ENCODE measurements at regions not wholly inside any gene's neighbourhood (a gene's known extent, or its start where the extent isn't known, plus 50 kb on each side); places are given as distances from the start of the nearest gene placed in this dataset.

DNA sequence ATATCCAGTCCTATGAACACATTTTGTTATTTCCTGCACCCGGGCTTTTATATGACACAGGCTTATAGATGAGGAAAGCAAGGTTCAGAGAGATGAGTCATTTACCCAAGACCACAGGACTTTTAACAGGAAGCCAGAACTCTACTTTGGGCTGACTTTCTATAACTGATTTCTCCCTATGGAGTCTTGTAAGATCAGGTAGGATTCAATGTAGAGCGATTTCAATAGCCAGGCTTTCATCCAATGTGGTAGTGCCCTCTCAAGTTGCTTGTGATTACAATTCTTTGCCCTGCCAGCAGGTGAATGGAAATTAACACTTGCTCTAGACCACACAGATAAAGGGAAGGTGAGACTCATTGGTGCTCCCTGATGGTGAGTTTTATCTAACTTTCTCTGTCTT lies 378.3 kb downstream of the INSC start:
- Histone ChIP-seq H3K4me3 (ENCODE audit: low read depth, low read length) (no peak overlapping the region), H3K27ac (ENCODE audit: low read depth, low read length) (no peak overlapping the region), H3K27me3 (ENCODE audit: control insufficient read depth, insufficient read depth, low read length) (no peaks in the 10 kb centered on the region), H3K36me3 (ENCODE audit: control insufficient read depth, insufficient read depth, low read length) (no peaks in the 10 kb centered on the region), H3K4me1 (ENCODE audit: control insufficient read depth, insufficient read depth, low read length) (no peaks in the 10 kb centered on the region), H3K9me3 (ENCODE audit: control insufficient read depth, insufficient read depth, low read length) (no peaks in the 10 kb centered on the region)
- no peak for DNase-seq (ENCODE audit: low read depth in 4 of 6, low spot score in 6 of 6)
- WGBS (ENCODE audit: insufficient coverage), result no CpG with 5 or more reads among the region's 2 CpGs

GRCh38 chr11:15493921-15494620 lies 379.3 kb downstream of the INSC start:
- Histone ChIP-seq H3K4me3 (ENCODE audit: low read depth, low read length) (no peak overlapping the region), H3K4me1 (ENCODE audit: control insufficient read depth, insufficient read depth, low read length) (no peaks in the 10 kb centered on the region), H3K36me3 (ENCODE audit: control insufficient read depth, insufficient read depth, low read length) (no peaks in the 10 kb centered on the region), H3K27ac (ENCODE audit: low read depth, low read length) (no peak overlapping the region), H3K27me3 (ENCODE audit: control insufficient read depth, insufficient read depth, low read length) (no peaks in the 10 kb centered on the region), H3K9me3 (ENCODE audit: control insufficient read depth, insufficient read depth, low read length) (no peaks in the 10 kb centered on the region)
- 80% methylated on average over 1 of the region's 1 CpG for WGBS (ENCODE audit: insufficient coverage)
- DNase-seq (ENCODE audit: low read depth in 4 of 6, low spot score in 6 of 6), result no peak

- no peaks in the 10 kb centered on the region for H3K4me1 ChIP-seq (ENCODE audit: control insufficient read depth, insufficient read depth, low read length)
- DNase-seq (ENCODE audit: low read depth in 4 of 6, low spot score in 6 of 6), result no peak
- H3K27ac ChIP-seq (ENCODE audit: low read depth, low read length), result no peak overlapping the region
- H3K4me3 ChIP-seq (ENCODE audit: low read depth, low read length), result no peak overlapping the region
- no peaks in the 10 kb centered on the region for H3K9me3 ChIP-seq (ENCODE audit: control insufficient read depth, insufficient read depth, low read length)
- WGBS (ENCODE audit: insufficient coverage), result no CpG with 5 or more reads among the region's 1 CpG
- H3K27me3 ChIP-seq (ENCODE audit: control insufficient read depth, insufficient read depth, low read length), result no peaks in the 10 kb centered on the region
- H3K36me3 ChIP-seq (ENCODE audit: control insufficient read depth, insufficient read depth, low read length), result no peaks in the 10 kb centered on the region
Measured at GRCh38 chr11:15494740-15495139, 380.0 kb downstream of the INSC start.

DNA sequence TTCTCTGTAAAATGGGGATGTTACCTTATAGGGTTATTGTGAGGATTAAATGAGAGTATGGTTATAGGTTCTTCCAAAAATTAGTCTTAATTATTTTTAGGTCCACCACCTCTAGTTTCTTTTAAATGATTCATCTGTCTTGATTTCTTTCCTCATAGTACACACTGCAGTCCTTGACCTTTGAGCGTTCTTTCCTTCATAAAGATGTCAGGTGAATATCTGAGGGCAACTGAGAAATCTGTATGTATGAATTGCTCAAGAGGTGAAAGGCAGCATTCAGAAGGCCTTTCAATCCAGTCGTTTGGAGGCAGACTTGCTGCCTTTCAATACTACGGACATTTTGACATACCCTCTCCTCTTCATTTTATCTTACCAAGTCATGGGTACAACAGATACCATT lies 380.7 kb downstream of the INSC start:
- Histone ChIP-seq H3K27ac (ENCODE audit: low read depth, low read length) (no peak overlapping the region), H3K36me3 (ENCODE audit: control insufficient read depth, insufficient read depth, low read length) (no peaks in the 10 kb centered on the region), H3K27me3 (ENCODE audit: control insufficient read depth, insufficient read depth, low read length) (no peaks in the 10 kb centered on the region), H3K4me3 (ENCODE audit: low read depth, low read length) (no peak overlapping the region), H3K9me3 (ENCODE audit: control insufficient read depth, insufficient read depth, low read length) (no peaks in the 10 kb centered on the region), H3K4me1 (ENCODE audit: control insufficient read depth, insufficient read depth, low read length) (no peaks in the 10 kb centered on the region)
- 100% methylated on average over 1 of the region's 3 CpGs for WGBS (ENCODE audit: insufficient coverage)
- DNase-seq (ENCODE audit: low read depth in 4 of 6, low spot score in 6 of 6), result no peak

DNA sequence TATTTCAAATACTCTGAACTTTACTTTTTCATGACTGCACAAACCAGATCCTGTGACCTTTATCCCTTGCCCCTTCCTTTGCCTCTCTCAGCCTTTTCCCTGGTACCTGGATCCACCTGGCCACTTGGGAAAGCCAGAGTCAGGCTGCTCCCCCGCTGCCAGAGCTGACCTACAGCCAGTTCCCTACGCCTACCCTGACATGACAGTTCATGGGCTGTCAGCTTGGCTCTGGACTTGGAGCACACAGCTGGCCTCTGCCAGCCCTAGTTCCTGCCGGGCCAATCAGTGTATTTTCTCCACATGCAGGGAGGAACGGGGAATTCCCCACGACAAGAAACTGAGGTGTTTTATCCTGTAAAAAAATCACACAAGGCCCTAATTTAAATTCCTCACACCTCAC lies 382.6 kb downstream of the INSC start:
- Histone ChIP-seq H3K36me3 (ENCODE audit: control insufficient read depth, insufficient read depth, low read length) (no peaks in the 10 kb centered on the region), H3K4me3 (ENCODE audit: low read depth, low read length) (no peak overlapping the region), H3K9me3 (ENCODE audit: control insufficient read depth, insufficient read depth, low read length) (no peaks in the 10 kb centered on the region), H3K27me3 (ENCODE audit: control insufficient read depth, insufficient read depth, low read length) (no peaks in the 10 kb centered on the region), H3K4me1 (ENCODE audit: control insufficient read depth, insufficient read depth, low read length) (no peaks in the 10 kb centered on the region), H3K27ac (ENCODE audit: low read depth, low read length) (no peak overlapping the region)
- no peak for DNase-seq (ENCODE audit: low read depth in 4 of 6, low spot score in 6 of 6)
- 100% methylated on average over 2 of the region's 5 CpGs for WGBS (ENCODE audit: insufficient coverage)

GRCh38 chr11:15499674-15500073 lies 385.0 kb downstream of the INSC start:
- WGBS (ENCODE audit: insufficient coverage), result no CpG with 5 or more reads among the region's 3 CpGs
- Histone ChIP-seq H3K4me3 (ENCODE audit: low read depth, low read length) (no peak overlapping the region), H3K4me1 (ENCODE audit: control insufficient read depth, insufficient read depth, low read length) (no peaks in the 10 kb centered on the region), H3K27me3 (ENCODE audit: control insufficient read depth, insufficient read depth, low read length) (no peaks in the 10 kb centered on the region), H3K27ac (ENCODE audit: low read depth, low read length) (no peak overlapping the region), H3K36me3 (ENCODE audit: control insufficient read depth, insufficient read depth, low read length) (no peaks in the 10 kb centered on the region), H3K9me3 (ENCODE audit: control insufficient read depth, insufficient read depth, low read length) (no peaks in the 10 kb centered on the region)
- no peak for DNase-seq (ENCODE audit: low read depth in 4 of 6, low spot score in 6 of 6)

GRCh38 chr11:15500643-15501042 lies 385.9 kb downstream of the INSC start:
- no peak overlapping the region for H3K27ac ChIP-seq (ENCODE audit: low read depth, low read length)
- no peaks in the 10 kb centered on the region for H3K4me1 ChIP-seq (ENCODE audit: control insufficient read depth, insufficient read depth, low read length)
- H3K9me3 ChIP-seq (ENCODE audit: control insufficient read depth, insufficient read depth, low read length), result no peaks in the 10 kb centered on the region
- WGBS (ENCODE audit: insufficient coverage), result 29% methylated on average over 1 of the region's 4 CpGs
- no peak for DNase-seq (ENCODE audit: low read depth in 4 of 6, low spot score in 6 of 6)
- no peak overlapping the region for H3K4me3 ChIP-seq (ENCODE audit: low read depth, low read length)
- H3K36me3 ChIP-seq (ENCODE audit: control insufficient read depth, insufficient read depth, low read length), result no peaks in the 10 kb centered on the region
- no peaks in the 10 kb centered on the region for H3K27me3 ChIP-seq (ENCODE audit: control insufficient read depth, insufficient read depth, low read length)

- Histone ChIP-seq H3K27ac (ENCODE audit: low read depth, low read length) (no peak overlapping the region), H3K4me3 (ENCODE audit: low read depth, low read length) (no peak overlapping the region), H3K9me3 (ENCODE audit: control insufficient read depth, insufficient read depth, low read length) (no peaks in the 10 kb centered on the region), H3K36me3 (ENCODE audit: control insufficient read depth, insufficient read depth, low read length) (no peaks in the 10 kb centered on the region), H3K4me1 (ENCODE audit: control insufficient read depth, insufficient read depth, low read length) (no peaks in the 10 kb centered on the region), H3K27me3 (ENCODE audit: control insufficient read depth, insufficient read depth, low read length) (no peaks in the 10 kb centered on the region)
- 52% methylated on average over 2 of the region's 7 CpGs for WGBS (ENCODE audit: insufficient coverage)
- DNase-seq (ENCODE audit: low read depth in 4 of 6, low spot score in 6 of 6), result no peak
Measured at GRCh38 chr11:15501566-15501965, 386.8 kb downstream of the INSC start.

GRCh38 chr11:15505155-15505554 lies 390.4 kb downstream of the INSC start:
- Histone ChIP-seq H3K27ac (ENCODE audit: low read depth, low read length) (no peak overlapping the region), H3K9me3 (ENCODE audit: control insufficient read depth, insufficient read depth, low read length) (no peaks in the 10 kb centered on the region), H3K4me3 (ENCODE audit: low read depth, low read length) (no peak overlapping the region), H3K36me3 (ENCODE audit: control insufficient read depth, insufficient read depth, low read length) (no peaks in the 10 kb centered on the region), H3K4me1 (ENCODE audit: control insufficient read depth, insufficient read depth, low read length) (no peaks in the 10 kb centered on the region), H3K27me3 (ENCODE audit: control insufficient read depth, insufficient read depth, low read length) (no peaks in the 10 kb centered on the region)
- DNase-seq (ENCODE audit: low read depth in 4 of 6, low spot score in 6 of 6), result no peak
- WGBS (ENCODE audit: insufficient coverage), result no CpG with 5 or more reads among the region's 1 CpG

DNA sequence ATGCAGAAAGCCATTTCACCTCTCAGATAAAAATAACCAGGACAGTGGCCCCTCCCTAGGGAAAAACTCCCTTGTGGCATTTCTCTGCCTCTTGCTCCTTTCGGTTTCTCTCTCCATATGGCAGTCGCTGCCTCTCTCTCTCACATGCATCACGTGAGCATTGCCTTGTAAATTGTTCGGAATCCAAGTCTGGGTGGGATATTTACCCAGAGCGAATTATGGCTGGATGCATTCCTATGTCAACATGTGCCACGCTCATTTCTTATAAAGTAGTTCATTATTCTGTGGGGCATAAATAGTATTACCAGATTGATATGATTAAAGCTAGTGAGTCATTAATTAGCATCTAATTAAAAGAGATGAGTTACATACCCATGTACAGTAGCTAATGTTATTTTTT lies 392.9 kb downstream of the INSC start:
- Histone ChIP-seq H3K9me3 (ENCODE audit: control insufficient read depth, insufficient read depth, low read length) (no peaks in the 10 kb centered on the region), H3K36me3 (ENCODE audit: control insufficient read depth, insufficient read depth, low read length) (no peaks in the 10 kb centered on the region), H3K4me1 (ENCODE audit: control insufficient read depth, insufficient read depth, low read length) (no peaks in the 10 kb centered on the region), H3K27me3 (ENCODE audit: control insufficient read depth, insufficient read depth, low read length) (no peaks in the 10 kb centered on the region), H3K4me3 (ENCODE audit: low read depth, low read length) (no peak overlapping the region), H3K27ac (ENCODE audit: low read depth, low read length) (no peak overlapping the region)
- peak in 1 of 6 donors; percentile 63 for DNase-seq (ENCODE audit: low read depth in 4 of 6, low spot score in 6 of 6)
- WGBS (ENCODE audit: insufficient coverage), result 80% methylated on average over 1 of the region's 6 CpGs

Measured in spinal cord (tissue), 9 donors.